Endothelial cell of umbilical vein (primary cell): ENCODE measurements at regions not wholly inside any gene's neighbourhood (a gene's known extent, or its start where the extent isn't known, plus 50 kb on each side); places are given as distances from the start of the nearest gene placed in this dataset.

Source experiments
- BruUV-seq: library from RNA; stranded (reverse); fragments of 400-500 nt; replicated peaks from 2 replicates; lab custom pipeline; 2021; lab: Mats Ljungman, UMichigan
- CTCF ChIA-PET: fragments of 300-600, 350-600 bp; sonication (Branson Sonifier 250); formaldehyde crosslinking; loops from one replicate; lab custom pipeline; 2021; ENCODE audit warnings: antibody characterized with exemption, inconsistent platforms; lab: Charles Lee
- POLR2A ChIA-PET: fragments of 300-600, 350-600 bp; sonication (Branson Sonifier 250); formaldehyde crosslinking; loops from one replicate; lab custom pipeline; 2021; ENCODE audit warnings: antibody characterized with exemption, inconsistent platforms; lab: Charles Lee
- DNase-seq: peaks from one replicate; pipeline ENCODE4 v3.0.0-alpha.2; 2011; ENCODE audit warnings: low read depth, low spot score
- FAIRE-seq: peaks from 2 replicates; lab custom pipeline; 2011; peaks lifted over from hg19 to GRCh38; lab: Jason Lieb, UNC
- H2AFZ ChIP-seq: 2 replicates; pipeline ENCODE4 v1.6.0; 2012; ENCODE audit warnings: low read depth, low read length, control low read depth, inconsistent platforms
- H3K27ac ChIP-seq: 2 replicates; pipeline ENCODE4 v1.5.1; 2011; ENCODE audit warnings: low read depth, mild to moderate bottlenecking, control low read depth, low read length, moderate library complexity; ENCODE audit not compliant: insufficient read depth
- H3K27me3 ChIP-seq, 2 experiments: 2 replicates each; pipeline versions ENCODE4 v1.6.0 to v1.6.1; 2011; ENCODE audit warnings: low read length in 2 of 2, mixed read lengths in 1 of 2; ENCODE audit not compliant: control insufficient read depth in 2 of 2, insufficient read depth in 2 of 2
- H3K36me3 ChIP-seq, 2 experiments: 2 replicates in 1 of 2; 3 replicates in 1 of 2; pipeline ENCODE4 v1.5.1; 2011; ENCODE audit warnings: low read length in 2 of 2, mild to moderate bottlenecking in 1 of 2, moderate library complexity in 1 of 2; ENCODE audit not compliant: control insufficient read depth in 2 of 2, insufficient read depth in 2 of 2; ENCODE audit errors: extremely low read depth in 1 of 2
- H3K4me1 ChIP-seq: 3 replicates; pipeline ENCODE4 v1.5.1; 2011; ENCODE audit warnings: mild to moderate bottlenecking, low read length; ENCODE audit not compliant: control insufficient read depth, insufficient read depth; ENCODE audit errors: extremely low read depth
- H3K4me2 ChIP-seq: 2 replicates; pipeline ENCODE4 v1.6.1; 2011; ENCODE audit warnings: low read length, control low read depth, mixed read lengths; ENCODE audit not compliant: insufficient read depth
- H3K4me3 ChIP-seq, 3 experiments: fragments of 200-600 bp in 1 of 3; sonication (generic), shearing (Covaris generic) in 1 of 3; replicated peaks in 1 of 3; 2 replicates each; pipeline ENCODE4 v1.5.1; 2011 to 2016; ENCODE audit warnings: control low read depth in 3 of 3, low read length in 3 of 3, mild to moderate bottlenecking in 2 of 3, inconsistent platforms in 1 of 3, low read depth in 1 of 3, moderate library complexity in 1 of 3; ENCODE audit not compliant: insufficient read depth in 1 of 3
- H3K79me2 ChIP-seq: 2 replicates; pipeline ENCODE4 v1.6.0; 2012; ENCODE audit warnings: low read length, inconsistent platforms; ENCODE audit not compliant: control insufficient read depth, insufficient read depth
- H3K9ac ChIP-seq: replicated peaks from 2 replicates; pipeline ENCODE3; 2011; ENCODE audit warnings: low read length, control low read depth; ENCODE audit not compliant: insufficient read depth; ENCODE audit errors: extremely low read depth
- H3K9me1 ChIP-seq: replicated peaks from 3 replicates; pipeline ENCODE4 v1.6.0; 2011; ENCODE audit warnings: mild to moderate bottlenecking, low read length; ENCODE audit not compliant: control insufficient read depth, insufficient read depth; ENCODE audit errors: extremely low read depth
- H3K9me3 ChIP-seq: replicated peaks from 2 replicates; pipeline ENCODE4 v1.5.1; 2012; ENCODE audit warnings: low read length, inconsistent platforms; ENCODE audit not compliant: control insufficient read depth, insufficient read depth
- H4K20me1 ChIP-seq: replicated peaks from 2 replicates; pipeline ENCODE3; 2011; ENCODE audit warnings: mild to moderate bottlenecking, low read length; ENCODE audit not compliant: control insufficient read depth, insufficient read depth; ENCODE audit errors: extremely low read depth
- EZH2 ChIP-seq: IDR thresholded peaks from 2 replicates; pipeline ENCODE4 v1.6.1; 2012; ENCODE audit warnings: borderline replicate concordance, low read depth, mild to moderate bottlenecking, moderate library complexity, low read length, inconsistent platforms; ENCODE audit not compliant: severe bottlenecking
- FOS ChIP-seq: IDR thresholded peaks from 2 replicates; pipeline ENCODE4 v1.6.1; 2011; ENCODE audit warnings: mild to moderate bottlenecking, low read length, moderate library complexity, borderline replicate concordance; ENCODE audit not compliant: insufficient read depth
- GATA2 ChIP-seq: IDR thresholded peaks from 2 replicates; pipeline ENCODE4 v1.7.0; 2011; ENCODE audit warnings: low read depth, mild to moderate bottlenecking, moderate library complexity, mixed read lengths, low read length; ENCODE audit not compliant: insufficient read length, insufficient read depth
- JUN ChIP-seq: IDR thresholded peaks from 2 replicates; pipeline ENCODE4 v1.6.1; 2011; ENCODE audit warnings: borderline replicate concordance, low read depth; ENCODE audit not compliant: insufficient read length, insufficient read depth
- MYC ChIP-seq: IDR thresholded peaks from one replicate; pipeline ENCODE4 v1.6.1; 2011; ENCODE audit warnings: mild to moderate bottlenecking, low read depth, low read length
- POLR2A ChIP-seq: IDR thresholded peaks from 2 replicates; pipeline ENCODE4 v1.6.1; 2012; ENCODE audit warnings: low read depth, mild to moderate bottlenecking, control low read depth, low read length
- POLR2AphosphoS5 ChIP-seq: IDR thresholded peaks from 2 replicates; pipeline ENCODE4 v1.6.1; 2012; ENCODE audit warnings: low read depth, mild to moderate bottlenecking, control low read depth, low read length, moderate library complexity; ENCODE audit not compliant: insufficient read depth
- dilution Hi-C: fragments of 300-500 bp; cut with MboI; formaldehyde crosslinking; loops from one replicate; pipeline ENCODE4 v1.15.0; 2019; ENCODE audit warnings: low sequenced_read_pairs; ENCODE audit not compliant: extremely low pct_ligation_motif_present
- intact Hi-C: fragments of 100-400 bp; cut with micrococcal nuclease; formaldehyde crosslinking; loops from one replicate; pipeline ENCODE4 v1.10.0; 2022
- TF ChIP-seq, protein P1 (sequence below), 2 donors: IDR thresholded peaks; 1 replicate in 1 of 2; 2 replicates in 1 of 2; pipeline ENCODE4 v1.5.1; 2011; ENCODE audit warnings: low read length in 2 of 2, mild to moderate bottlenecking in 2 of 2, moderate library complexity in 2 of 2, control low read depth in 1 of 2, inconsistent platforms in 1 of 2, low read depth in 1 of 2; ENCODE audit not compliant: insufficient read depth in 1 of 2; ENCODE audit errors: extremely low read depth in 1 of 2
- TF ChIP-seq, protein P2 (sequence below): IDR thresholded peaks from 2 replicates; pipeline ENCODE4 v1.6.1; 2011; ENCODE audit not compliant: insufficient read depth, insufficient read length

DNA sequence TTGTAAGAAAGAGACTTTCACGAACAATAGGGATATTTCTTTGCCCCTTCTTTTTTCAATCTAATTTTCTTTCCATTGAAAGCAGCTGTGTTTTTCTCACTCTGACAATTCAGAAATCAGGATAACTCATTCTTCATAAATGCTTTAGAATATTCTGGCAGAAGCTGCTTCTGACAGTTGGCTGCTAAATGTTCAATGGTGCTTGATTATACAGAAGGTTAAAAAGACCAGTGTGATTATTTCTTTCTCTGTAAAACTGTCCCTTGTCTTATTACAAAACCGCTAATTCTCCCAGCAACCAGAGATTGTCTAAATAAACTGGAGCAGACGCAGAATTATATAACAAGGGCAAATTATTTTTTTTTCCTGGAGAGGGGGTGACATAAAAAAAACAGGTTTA is 394.4 kb downstream of the SPRY2 start:
- no peak overlapping the region for H3K27ac ChIP-seq
- H3K9ac ChIP-seq: no peak overlapping the region
- no peak overlapping the region for H3K4me3 ChIP-seq
- dilution Hi-C loops: no loop called here
- intact Hi-C loops: no loop called here
- CTCF ChIA-PET: no interaction called here
- no peaks in the 10 kb centered on the region for H4K20me1 ChIP-seq
- no peaks in the 10 kb centered on the region for H3K79me2 ChIP-seq
- POLR2A ChIA-PET: no interaction called here
- BruUV-seq: no TSS peak
- no peaks in the 10 kb centered on the region for H3K9me3 ChIP-seq
- no peak overlapping the region for H2AFZ ChIP-seq
- no peaks in the 10 kb centered on the region for H3K9me1 ChIP-seq
- H3K27me3 ChIP-seq: no peaks in the 10 kb centered on the region
- H3K4me1 ChIP-seq: no peaks in the 10 kb centered on the region
- TF ChIP-seq FOS (no peak), GATA2 (no peak), POLR2A (no peak), POLR2AphosphoS5 (no peak), EZH2 (no peak), JUN (no peak), MYC (no peak)
- TF ChIP-seq, protein P1, sequence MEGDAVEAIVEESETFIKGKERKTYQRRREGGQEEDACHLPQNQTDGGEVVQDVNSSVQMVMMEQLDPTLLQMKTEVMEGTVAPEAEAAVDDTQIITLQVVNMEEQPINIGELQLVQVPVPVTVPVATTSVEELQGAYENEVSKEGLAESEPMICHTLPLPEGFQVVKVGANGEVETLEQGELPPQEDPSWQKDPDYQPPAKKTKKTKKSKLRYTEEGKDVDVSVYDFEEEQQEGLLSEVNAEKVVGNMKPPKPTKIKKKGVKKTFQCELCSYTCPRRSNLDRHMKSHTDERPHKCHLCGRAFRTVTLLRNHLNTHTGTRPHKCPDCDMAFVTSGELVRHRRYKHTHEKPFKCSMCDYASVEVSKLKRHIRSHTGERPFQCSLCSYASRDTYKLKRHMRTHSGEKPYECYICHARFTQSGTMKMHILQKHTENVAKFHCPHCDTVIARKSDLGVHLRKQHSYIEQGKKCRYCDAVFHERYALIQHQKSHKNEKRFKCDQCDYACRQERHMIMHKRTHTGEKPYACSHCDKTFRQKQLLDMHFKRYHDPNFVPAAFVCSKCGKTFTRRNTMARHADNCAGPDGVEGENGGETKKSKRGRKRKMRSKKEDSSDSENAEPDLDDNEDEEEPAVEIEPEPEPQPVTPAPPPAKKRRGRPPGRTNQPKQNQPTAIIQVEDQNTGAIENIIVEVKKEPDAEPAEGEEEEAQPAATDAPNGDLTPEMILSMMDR (IDR thresholded peaks at IDR 0.05; ENCODE audit: extremely low read depth in 1 of 2, insufficient read depth in 1 of 2, low read depth in 1 of 2, low read length in 2 of 2): no peak
- TF ChIP-seq, protein P2, sequence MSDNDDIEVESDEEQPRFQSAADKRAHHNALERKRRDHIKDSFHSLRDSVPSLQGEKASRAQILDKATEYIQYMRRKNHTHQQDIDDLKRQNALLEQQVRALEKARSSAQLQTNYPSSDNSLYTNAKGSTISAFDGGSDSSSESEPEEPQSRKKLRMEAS: no peak
- H3K36me3 ChIP-seq: no peaks in the 10 kb centered on the region
- no peak for FAIRE-seq
- no peak for DNase-seq
- H3K4me2 ChIP-seq: no peak overlapping the region
